HG03135 (cell line): ENCODE measurements at regions not wholly inside any gene's neighbourhood (a gene's known extent, or its start where the extent isn't known, plus 50 kb on each side); places are given as distances from the start of the nearest gene placed in this dataset.

ENCODE experiments used
- ATAC-seq: cut with Tn5 transposase; IDR thresholded peaks from one replicate; pipeline ENCODE4 v1.9.1; 2021; ENCODE audit warnings: mild to moderate bottlenecking, moderate library complexity; ENCODE audit not compliant: unreplicated experiment

DNA sequence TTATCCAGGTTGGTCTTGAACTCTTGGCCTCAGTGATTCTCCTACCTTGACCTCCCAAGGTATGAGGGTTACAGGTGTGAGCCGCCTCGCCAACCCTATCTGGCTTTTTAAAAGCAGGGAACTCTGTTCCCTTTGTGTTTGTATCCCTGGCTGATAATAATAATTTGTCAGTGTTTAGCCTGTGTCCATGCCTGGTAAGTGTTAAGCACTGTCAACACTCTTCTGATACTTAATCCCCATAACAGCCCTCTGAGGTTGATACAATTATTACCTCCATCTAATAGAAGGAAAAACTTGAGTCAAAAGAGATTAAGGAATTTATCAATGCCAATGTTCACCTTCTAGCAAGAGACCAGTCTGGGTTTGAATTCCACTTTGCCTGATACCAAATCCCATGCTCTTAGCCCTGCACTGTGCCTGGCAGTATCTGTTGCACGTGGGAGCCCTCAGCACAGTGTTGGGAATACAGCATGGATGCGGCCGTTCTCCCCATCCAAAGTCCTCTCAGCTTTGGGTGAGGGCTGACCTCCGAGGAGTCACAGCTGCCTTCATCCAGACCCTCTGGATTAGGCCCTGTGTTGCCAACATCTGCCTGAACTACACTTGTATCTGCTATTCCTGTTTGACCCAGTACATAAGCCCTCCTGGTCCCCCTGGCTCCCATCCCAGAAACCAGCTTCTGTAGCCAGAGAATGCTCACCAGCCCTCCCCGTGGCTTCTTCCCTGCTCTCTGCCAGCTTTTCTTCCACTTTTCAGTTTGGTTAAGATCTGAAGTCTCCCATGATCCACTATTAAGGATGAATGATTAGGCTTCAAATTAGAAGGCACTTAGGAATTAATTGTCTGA, 335.6 kb upstream of the ASIC2 start:
- no peak for ATAC-seq

DNA sequence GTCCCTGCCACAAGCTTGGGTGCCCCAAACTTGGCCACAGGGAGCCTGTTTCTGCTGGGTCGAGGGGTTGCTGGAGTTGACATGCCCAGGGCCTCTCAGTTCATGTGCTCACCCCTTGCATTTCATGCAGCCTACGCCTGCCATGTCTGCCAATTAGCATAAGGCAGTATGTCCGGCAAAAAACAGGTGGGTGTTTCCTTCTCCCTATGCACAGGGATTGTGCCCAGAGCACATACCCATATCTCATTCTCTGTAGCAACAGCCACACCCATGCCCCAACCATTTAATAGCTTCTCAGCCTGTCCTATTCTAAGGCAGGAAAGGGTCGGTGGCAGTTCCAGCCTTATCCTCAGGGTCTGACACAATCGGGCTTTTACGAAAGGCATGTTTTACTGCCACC, 340.4 kb upstream of the ASIC2 start:
- ATAC-seq: no peak

DNA sequence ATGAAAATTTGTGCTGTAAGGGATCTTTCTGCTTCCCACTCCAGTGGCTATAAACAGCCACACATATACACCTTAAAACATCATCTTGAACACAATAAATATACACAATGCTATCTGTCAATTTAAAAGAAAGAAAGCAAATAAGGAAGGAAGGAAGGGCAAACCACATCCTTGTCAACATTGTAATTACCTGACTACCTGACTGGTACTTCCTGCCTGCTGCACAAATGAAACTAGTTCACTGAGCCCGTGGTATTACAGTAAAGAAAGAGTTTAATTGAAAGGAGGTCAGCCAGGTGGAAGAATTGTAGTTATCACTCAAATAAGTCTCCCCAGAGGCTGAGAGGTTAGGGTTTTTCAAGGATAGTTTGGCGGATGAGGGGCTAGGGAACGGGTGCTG, 344.4 kb upstream of the ASIC2 start:
- ATAC-seq: no peak

DNA sequence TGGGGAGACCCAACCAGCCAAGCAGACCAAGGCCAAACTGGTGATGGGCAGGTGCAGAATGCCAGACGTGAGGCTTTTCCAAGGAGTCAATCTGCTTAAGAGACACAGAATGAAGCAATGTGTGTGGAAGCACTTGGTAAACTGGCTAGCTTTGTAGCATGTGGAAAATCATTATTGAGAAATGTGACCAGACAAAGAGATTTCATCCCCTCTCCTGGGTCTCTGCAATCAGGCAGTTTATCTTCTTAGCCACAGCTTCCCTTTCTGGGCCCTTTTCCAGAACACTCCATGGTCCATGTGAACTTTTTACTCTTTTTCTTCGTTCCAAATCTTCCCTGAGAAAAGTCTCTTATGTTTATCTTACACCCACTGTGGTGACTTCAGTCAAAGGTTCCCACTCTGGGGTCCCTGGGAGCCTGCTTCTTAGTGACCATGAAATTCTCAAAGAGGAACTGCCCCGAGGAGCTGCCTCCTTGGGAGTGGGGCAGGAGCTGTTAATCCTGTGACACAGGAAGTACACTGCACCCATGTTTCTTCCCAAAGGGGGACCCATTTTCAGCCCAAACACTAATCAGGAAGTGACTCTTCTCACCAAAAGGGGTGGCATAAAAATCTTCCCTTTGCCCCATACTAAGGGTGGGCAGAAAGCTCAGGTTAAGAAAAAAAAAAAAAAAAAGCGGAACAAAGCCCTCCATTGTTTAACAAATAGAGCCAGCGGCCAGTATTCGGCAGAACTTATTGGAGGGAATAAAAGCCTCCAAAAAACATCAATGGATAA, 346.2 kb upstream of the ASIC2 start:
- no peak for ATAC-seq

GRCh38 chr17:33640629-33641028, 347.5 kb upstream of the ASIC2 start:
- no peak for ATAC-seq

- ATAC-seq: no peak
These were observed 348.9 kb upstream of the ASIC2 start for GRCh38 chr17:33642002-33642401.

GRCh38 chr17:33647956-33648355, 354.9 kb upstream of the ASIC2 start:
- ATAC-seq: no peak

GRCh38 chr17:33650304-33650703, 357.2 kb upstream of the ASIC2 start:
- no peak for ATAC-seq

GRCh38 chr17:33651686-33652085, 358.6 kb upstream of the ASIC2 start:
- no peak for ATAC-seq

DNA sequence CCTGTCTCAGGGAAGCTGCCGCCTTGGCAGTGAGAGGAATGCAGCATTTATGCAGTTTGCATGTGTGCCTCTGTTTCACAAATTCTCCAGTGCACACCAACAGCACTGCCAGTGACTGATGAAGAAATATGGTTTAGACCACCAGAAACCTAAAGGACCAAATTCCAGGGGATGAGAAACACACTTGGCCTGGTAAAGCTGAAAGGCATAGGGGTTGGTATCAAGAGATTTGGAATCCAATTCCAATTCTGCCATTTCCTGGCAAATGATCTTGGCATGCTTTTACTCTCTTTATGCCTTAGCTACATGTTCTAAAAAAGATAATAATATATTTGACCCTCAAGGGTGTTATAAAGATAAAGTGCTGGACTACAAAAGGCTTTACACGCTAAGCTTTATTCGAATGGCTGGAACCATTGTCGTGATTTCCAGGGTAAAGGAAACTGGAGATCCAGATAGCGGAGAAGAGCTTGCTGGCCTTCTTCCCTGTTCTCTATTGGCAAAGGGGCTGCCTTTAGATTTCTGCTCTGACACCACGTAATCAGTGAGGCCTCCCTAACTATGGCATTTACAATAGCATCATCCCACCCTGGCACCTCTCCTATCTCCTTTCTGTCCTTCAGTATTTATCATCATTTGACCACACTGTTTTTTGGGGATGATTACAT, 359.8 kb upstream of the ASIC2 start:
- no peak for ATAC-seq

GRCh38 chr17:33653399-33653788, 360.3 kb upstream of the ASIC2 start:
- ATAC-seq: no peak

DNA sequence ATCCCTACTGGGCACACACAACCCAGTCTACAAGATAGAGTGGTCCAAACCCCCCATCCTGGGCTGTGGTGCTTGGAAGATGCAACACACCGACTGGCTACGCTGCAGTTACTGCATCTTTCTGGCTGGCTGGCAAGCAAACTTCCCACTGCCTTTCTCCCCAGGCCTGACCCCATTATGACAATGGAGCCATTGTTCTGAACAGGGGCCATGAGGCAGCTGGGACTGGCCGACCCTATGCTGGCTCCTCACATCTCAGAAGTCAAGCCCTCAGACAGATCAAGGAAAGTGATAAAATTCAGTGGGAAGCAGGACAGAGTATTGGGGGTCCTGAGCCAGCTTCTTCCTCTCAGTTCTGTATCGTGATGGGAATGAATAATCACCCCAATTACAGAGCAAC, 364.1 kb upstream of the ASIC2 start:
- no peak for ATAC-seq

DNA sequence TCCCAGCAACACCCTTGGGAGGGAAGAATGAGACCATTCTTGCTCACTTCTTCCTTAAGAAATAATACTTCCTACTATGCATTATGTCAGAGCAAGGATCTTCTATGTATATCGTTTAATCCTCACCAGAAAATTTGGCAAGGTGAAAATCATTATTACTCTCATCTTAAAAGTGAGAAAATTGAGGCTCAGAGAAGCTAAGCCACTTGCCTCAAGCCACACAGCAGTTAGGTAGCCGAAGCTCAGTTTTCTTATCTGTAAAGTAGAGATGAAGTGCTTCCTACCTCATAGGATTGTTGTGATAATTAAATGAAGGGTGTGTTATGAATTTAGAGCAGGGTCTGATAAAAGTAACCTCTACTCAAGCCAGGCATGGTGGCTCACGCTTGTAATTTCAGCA, 368.9 kb upstream of the ASIC2 start:
- ATAC-seq: no peak

DNA sequence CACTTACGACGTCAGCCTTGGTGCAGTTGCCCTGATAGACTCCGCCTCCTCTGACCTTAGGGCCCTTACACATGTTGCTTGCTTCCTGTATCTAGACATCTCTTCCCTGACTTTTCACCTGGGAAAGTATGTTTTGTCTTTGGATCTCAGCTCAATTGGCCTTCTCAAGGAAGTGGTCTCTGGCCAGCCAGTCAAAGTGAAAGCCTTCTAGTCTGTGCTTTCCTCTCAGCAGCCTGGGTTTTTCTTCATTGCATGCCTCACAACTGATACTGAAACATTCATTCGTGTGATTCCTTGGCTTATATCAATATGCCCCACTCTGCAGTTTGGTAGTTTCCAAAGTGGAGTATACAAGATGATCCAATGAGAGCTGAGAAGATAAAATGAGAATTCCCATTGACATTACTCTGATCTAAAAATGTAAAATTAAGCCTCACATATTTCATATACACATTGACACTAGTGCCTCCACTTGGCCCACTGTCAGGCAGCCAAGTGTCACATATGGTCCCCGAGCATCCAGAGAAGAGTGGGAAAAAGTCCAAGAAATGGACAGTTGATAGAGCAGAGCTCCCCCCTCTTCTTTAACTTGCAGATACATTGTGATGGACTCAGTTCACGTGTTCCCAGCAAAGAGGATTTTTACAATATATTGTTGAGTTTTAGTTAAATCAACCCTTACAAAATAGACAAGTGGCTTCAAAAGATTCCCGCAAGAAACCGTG, 371.2 kb upstream of the ASIC2 start:
- ATAC-seq: no peak

- no peak for ATAC-seq
These were observed 374.0 kb upstream of the ASIC2 start for GRCh38 chr17:33667052-33667509.

DNA sequence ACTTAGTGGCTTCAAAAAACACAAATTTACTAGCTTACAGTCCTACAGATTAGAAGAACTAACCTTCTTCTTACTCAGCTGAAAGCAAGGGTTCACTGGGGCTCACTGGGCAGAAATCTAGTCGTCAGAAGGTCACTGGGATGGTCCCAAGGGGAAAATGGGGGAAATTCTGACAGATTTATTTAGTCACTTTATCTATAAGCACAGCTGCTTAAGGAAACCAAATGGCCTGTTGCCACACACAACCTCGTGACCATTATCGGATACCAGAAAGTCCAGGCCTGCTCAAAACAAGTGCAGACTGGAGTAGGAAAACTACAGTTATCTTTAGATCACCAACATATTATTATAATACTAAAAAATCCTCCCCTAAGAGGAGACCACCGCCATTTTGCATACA, 374.6 kb upstream of the ASIC2 start:
- ATAC-seq: no peak

GRCh38 chr17:33668516-33668915, 375.4 kb upstream of the ASIC2 start:
- ATAC-seq: no peak

DNA sequence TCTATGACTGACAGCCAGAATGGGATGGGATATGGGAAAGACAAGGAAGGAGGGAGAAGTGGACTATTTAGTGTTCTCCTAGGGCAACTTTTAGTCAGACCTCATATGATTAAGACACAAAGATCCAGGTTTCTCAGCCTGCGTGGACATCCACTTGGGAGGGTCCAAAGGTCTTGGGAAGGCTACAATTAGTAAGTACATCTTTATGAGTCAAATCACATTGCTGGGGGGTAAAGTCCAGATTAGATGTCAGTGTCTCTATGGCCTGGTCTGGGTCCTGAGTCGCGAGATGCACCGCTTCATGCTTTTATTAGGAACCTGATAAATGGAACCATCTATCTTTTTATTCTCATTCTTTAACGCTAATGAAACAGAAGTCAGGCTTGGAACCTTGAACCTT, 378.4 kb upstream of the ASIC2 start:
- no peak for ATAC-seq

DNA sequence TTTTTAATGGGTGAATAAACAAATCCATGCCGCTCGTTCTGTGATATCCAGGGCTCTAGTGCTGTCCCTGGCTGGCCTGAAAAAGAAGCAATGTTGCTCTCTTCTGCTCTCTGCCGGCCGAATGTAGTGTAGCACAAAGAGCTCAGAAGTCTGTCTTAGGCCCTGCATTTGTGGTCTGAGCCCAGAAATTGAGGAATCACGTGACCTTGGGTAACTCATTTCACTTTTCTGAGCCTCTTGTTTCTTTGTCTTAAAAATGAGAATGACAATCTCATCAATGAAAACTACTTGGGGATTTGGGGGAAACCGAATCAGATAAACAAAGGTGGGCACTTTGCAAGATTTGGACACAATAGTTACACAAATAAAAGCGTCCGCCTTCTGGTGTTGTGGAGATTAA, 381.6 kb upstream of the ASIC2 start:
- ATAC-seq: no peak

GRCh38 chr17:33676444-33676843, 383.3 kb upstream of the ASIC2 start:
- ATAC-seq: no peak

DNA sequence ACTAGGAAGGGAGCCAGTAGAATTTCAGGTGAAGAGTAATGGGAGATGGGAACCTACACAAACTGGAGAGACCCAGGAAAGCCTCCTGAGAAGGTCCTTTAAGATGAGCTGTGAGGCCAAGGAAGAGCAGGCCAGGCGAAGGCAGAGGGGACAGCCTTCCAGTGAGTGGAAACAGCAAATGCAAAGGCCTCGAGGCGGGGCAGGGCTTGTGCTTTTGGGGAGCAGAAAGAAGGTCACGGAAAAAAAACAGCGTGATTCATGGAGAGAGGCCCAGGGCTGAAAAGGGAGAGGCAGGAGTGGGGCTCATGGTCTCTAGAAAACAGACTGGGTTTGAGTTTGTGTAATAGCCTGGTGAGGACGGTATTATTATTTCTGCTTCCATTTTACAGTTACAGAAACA, 386.5 kb upstream of the ASIC2 start:
- ATAC-seq: no peak
